AG04450 (cell line): ENCODE measurements at regions not wholly inside any gene's neighbourhood (a gene's known extent, or its start where the extent isn't known, plus 50 kb on each side); places are given as distances from the start of the nearest gene placed in this dataset.

ENCODE experiments used
- CTCF ChIA-PET: fragments of 300-600, 350-600 bp; formaldehyde crosslinking; extraction: SDS; loops from one replicate; lab custom pipeline; 2022; ENCODE audit warnings: antibody characterized with exemption, inconsistent platforms; lab: Charles Lee
- POLR2A ChIA-PET: fragments of 350-600 bp; formaldehyde crosslinking; extraction: SDS; loops from one replicate; lab custom pipeline; 2021; ENCODE audit warnings: antibody characterized with exemption, inconsistent platforms; lab: Yijun Ruan, JAX
- DNase-seq: peaks from one replicate; pipeline ENCODE4 v3.0.0-alpha.2; 2011; ENCODE audit warnings: low read depth, low spot score
- H3K27ac ChIP-seq: one replicate; pipeline ENCODE4 v1.5.1; 2012; ENCODE audit warnings: low read depth, low read length, control low read depth
- H3K27me3 ChIP-seq: one replicate; pipeline ENCODE4 v1.6.0; 2012; ENCODE audit warnings: low read length; ENCODE audit not compliant: control insufficient read depth, insufficient read depth
- H3K4me3 ChIP-seq: 2 replicates; pipeline ENCODE4 v1.5.1; 2011; ENCODE audit warnings: mild to moderate bottlenecking, low read depth, low read length, control low read depth
- H3K9me3 ChIP-seq: 2 replicates; pipeline ENCODE4 v1.5.1; 2012; ENCODE audit warnings: low read length; ENCODE audit not compliant: control insufficient read depth, insufficient read depth
- CTCF ChIP-seq: IDR thresholded peaks from 2 replicates; pipeline ENCODE4 v1.5.1; 2011; ENCODE audit warnings: low read depth, low read length, control low read depth, inconsistent platforms

DNA sequence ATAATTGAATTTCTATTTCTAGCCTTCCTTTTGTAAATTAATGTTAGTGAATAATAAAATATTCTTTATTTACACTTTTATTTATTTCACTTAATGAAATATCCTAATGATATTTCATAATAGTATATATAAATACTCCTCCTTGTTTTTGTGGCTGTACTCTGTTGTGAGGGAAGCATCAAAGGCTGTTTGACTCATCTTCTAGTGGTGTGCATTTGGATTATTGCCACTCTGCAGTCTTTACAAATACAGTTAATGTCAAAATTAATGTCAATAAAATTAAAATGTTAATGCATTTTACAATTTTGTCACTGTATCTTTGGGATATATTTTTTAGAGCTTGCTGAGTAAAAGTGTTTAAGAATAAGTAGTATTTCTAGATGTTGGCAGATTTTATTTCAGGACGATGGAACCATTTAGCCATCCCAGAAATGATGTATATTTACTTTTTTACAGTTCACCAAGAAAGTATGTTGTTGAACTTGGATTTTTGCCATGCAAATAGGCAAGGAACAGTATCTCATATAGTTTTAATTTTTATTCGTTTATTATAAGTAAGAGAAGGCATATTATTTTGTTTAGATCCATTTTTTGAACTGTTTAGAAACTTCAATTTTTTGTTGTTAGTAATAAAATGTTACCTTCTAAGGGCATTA is 281.2 kb upstream of the SLITRK6 start:
- ChIA-PET CTCF (no interaction called here), POLR2A (no interaction called here)
- H3K27me3 ChIP-seq: no peaks in the 10 kb centered on the region
- TF ChIP-seq CTCF: no peak
- H3K9me3 ChIP-seq: no peaks in the 10 kb centered on the region
- H3K4me3 ChIP-seq: no peak overlapping the region
- no peak for DNase-seq
- H3K27ac ChIP-seq: no peak overlapping the region

GRCh38 chr13:86066611-86067365 is 267.6 kb upstream of the SLITRK6 start:
- TF ChIP-seq CTCF: no peak
- CTCF ChIA-PET: no interaction called here
- POLR2A ChIA-PET: no interaction called here
- no peaks in the 10 kb centered on the region for H3K9me3 ChIP-seq
- H3K4me3 ChIP-seq: no peak overlapping the region
- no peak for DNase-seq
- no peak overlapping the region for H3K27ac ChIP-seq
- no peaks in the 10 kb centered on the region for H3K27me3 ChIP-seq

- Histone ChIP-seq H3K4me3 (no peak overlapping the region), H3K27me3 (no peaks in the 10 kb centered on the region), H3K9me3 (no peaks in the 10 kb centered on the region), H3K27ac (no peak overlapping the region)
- no peak for TF ChIP-seq CTCF
- DNase-seq: no peak
- ChIA-PET POLR2A (no interaction called here), CTCF (no interaction called here)
These were observed 252.9 kb upstream of the SLITRK6 start for GRCh38 chr13:86052141-86052540.

GRCh38 chr13:86051134-86052103 is 252.2 kb upstream of the SLITRK6 start:
- CTCF ChIA-PET: no interaction called here
- Histone ChIP-seq H3K4me3 (no peak overlapping the region), H3K27ac (no peak overlapping the region), H3K9me3 (no peaks in the 10 kb centered on the region), H3K27me3 (no peaks in the 10 kb centered on the region)
- POLR2A ChIA-PET: no interaction called here
- no peak for DNase-seq
- TF ChIP-seq CTCF: no peak
